Head of caudate nucleus (tissue), 42 donors: ENCODE measurements at regions not wholly inside any gene's neighbourhood (a gene's known extent, or its start where the extent isn't known, plus 50 kb on each side); places are given as distances from the start of the nearest gene placed in this dataset.

Experiments
- DNase-seq, 42 donors: peaks; one replicate each; pipeline versions ENCODE4 v3.0.0 to v3.0.0-alpha.2; 2020 to 2021; ENCODE audit warnings: mixed read lengths in 7 of 42
- intact Hi-C: fragments of 100-400 bp; cut with DNase I; formaldehyde crosslinking; loops from one replicate; pipeline ENCODE4 v1.15.0; 2022

- no peak for DNase-seq
- intact Hi-C loops: loop anchor here (10.0 kb wide), 1 partner anchor 133 kb away; no protein-coding TSS in a partner anchor
Measured at GRCh38 chr18:34651586-34652369, 58.3 kb upstream of the DTNA start.

DNA sequence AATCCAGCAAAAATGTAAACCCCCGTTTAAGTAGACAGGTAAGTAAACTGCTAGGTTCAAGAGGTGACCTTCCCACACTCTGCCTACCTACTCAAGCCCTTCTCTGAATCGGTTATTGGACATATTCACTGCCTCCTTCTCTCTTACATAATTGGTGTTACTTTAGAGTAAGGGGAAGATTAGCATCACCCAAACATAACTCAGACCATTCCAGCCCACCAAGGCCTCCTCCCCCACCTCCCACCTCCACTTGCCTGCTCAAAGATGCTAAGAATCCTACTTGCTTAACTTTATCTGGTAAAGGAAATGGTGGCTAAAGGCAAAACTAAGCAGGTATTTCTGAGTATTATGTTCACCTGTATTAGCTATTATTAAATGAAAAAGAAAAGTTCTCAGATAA lies 55.0 kb upstream of the DTNA start:
- intact Hi-C loops: loop anchor here (10.0 kb wide), 1 partner anchor 130 kb away; no protein-coding TSS in a partner anchor
- DNase-seq: no peak

DNA sequence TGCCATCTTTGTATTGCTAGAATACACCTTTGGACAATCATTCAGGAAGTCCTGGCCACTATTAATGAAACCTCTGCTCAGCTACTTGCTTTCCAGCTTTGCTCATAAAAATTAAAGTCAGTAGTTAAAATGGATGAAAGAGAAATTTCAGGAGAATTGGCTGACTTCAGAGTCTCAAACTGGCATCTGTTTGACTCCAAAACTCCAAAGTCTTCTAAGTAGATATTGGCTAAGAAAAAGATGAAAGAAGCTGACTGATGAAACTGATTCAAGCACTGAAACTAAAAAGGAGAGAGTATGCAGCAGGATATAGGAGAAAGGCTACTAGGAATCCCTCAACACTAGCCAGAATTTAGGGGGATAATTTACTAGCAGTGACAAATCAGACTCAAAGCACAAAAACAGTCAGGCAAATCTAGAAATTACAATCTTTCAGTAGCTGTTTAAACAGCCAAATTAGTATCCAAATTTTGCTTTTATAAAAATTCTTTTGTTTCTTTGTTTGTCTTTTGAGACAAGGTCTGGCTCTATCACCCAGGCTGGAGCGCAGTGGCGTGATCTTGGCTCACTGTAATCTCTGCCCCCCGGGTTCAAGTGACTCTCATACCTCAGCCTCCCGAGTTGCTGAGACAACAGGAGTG lies 52.1 kb upstream of the DTNA start:
- intact Hi-C loops: loop anchor here (10.0 kb wide), 1 partner anchor 127 kb away; no protein-coding TSS in a partner anchor
- DNase-seq: no peak

GRCh38 chr18:34659579-34660517 lies 50.2 kb upstream of the DTNA start:
- peak; percentile 39 to 93 (median 72) for DNase-seq
- intact Hi-C loops: loop anchor here (10.0 kb wide), 1 partner anchor 125 kb away; no protein-coding TSS in a partner anchor
